PFSK-1 (cell line): ENCODE measurements at regions not wholly inside any gene's neighbourhood (a gene's known extent, or its start where the extent isn't known, plus 50 kb on each side); places are given as distances from the start of the nearest gene placed in this dataset.

ENCODE experiments used
- FOXP2 ChIP-seq: optimal IDR thresholded peaks from 2 replicates; pipeline ENCODE3; 2011; ENCODE audit warnings: borderline replicate concordance, control low read depth, inconsistent platforms; ENCODE audit not compliant: insufficient read depth; ENCODE audit errors: extremely low read length, extremely low read depth
- POLR2AphosphoS5 ChIP-seq: IDR thresholded peaks from 2 replicates; pipeline ENCODE4 v1.6.1; 2012; ENCODE audit warnings: low read depth, mild to moderate bottlenecking, control low read depth, low read length, moderate library complexity
- REST ChIP-seq, 2 experiments: IDR thresholded peaks; 2 replicates each; pipeline versions ENCODE4 v1.6.1 to v1.8.0; 2011 to 2012; ENCODE audit warnings: low read depth in 2 of 2, low read length in 2 of 2, control low read depth in 1 of 2, inconsistent platforms in 1 of 2, mild to moderate bottlenecking in 1 of 2, moderate library complexity in 1 of 2; ENCODE audit not compliant: insufficient read depth in 1 of 2
- SIN3A ChIP-seq: IDR thresholded peaks from 2 replicates; pipeline ENCODE4 v1.6.1; 2012; ENCODE audit warnings: mild to moderate bottlenecking, low read length, moderate library complexity, borderline replicate concordance; ENCODE audit not compliant: insufficient read depth
- TAF1 ChIP-seq: IDR thresholded peaks from 2 replicates; pipeline ENCODE4 v1.6.1; 2012; ENCODE audit warnings: low read length, control low read depth, borderline replicate concordance; ENCODE audit not compliant: insufficient read depth

DNA sequence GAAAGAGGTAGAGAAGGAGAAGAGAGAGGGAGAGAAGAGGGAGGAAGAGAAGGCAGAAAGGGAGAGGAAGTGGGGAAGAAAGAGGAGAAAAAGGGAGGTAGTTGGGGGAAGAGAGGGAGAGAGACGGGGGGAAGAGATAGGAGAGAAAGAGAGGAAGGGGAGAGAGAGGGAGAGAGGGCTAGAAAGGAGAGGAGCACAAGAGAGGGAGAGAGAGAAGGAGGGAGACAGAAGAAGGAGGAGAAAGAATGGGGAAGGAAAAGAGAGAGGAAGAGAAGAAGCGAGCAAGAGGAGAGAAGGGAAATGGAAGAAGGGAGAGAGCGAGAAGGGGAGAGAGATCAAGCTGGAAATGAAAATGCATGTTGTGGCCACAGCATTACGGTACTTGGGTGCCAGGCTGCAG, 1368.4 kb upstream of the TMEM132C start:
- TF ChIP-seq FOXP2 (no peak), REST (IDR thresholded peaks at IDR 0.05; ENCODE audit: insufficient read depth in 1 of 2, low read depth in 2 of 2, low read length in 2 of 2) (no peak), TAF1 (no peak), SIN3A (no peak), POLR2AphosphoS5 (no peak)

DNA sequence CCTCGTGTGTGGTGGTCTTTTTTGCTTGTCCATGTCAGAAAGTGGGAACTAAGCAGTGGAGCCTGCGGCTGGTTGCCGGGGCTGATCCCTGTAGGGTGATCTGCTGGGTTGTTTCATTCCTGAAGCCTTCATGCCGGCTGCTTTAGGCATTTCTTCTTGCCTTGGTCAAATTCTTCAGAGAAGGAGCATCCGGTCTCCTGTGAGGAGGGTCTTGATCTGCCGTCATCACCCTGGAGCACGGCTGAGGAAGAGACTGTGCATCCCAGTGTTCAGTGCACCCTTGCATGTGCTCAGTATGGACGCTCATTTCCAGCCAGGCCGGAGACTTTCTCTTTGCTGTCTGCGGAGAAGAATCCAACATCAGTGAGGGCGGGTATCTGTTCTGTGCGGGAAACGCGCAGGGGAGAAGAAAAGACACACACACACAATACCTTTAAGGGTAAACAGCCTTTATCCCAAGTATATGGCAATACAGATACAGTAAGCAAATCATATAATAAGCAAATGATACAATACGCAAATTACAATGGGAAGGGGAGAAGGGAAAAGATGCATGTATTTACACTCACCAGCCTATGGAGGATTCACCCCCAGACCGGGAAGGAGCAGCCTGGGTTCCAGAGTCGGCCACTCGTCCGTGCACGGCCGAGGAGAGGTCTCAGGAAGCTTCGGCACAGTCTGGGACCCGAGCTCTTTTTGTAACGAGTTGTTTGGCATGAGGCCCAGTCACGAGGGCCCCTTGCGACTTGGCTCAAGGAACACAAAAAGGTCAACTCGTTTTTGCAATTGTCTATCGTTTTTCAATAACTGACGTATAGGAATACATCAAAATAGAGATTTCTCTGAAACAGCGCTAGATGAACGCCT, 1366.8 kb upstream of the TMEM132C start:
- TF ChIP-seq SIN3A (no peak), POLR2AphosphoS5 (no peak), REST (IDR thresholded peaks at IDR 0.05; ENCODE audit: insufficient read depth in 1 of 2, low read depth in 2 of 2, low read length in 2 of 2) (no peak), TAF1 (no peak), FOXP2 (no peak)

DNA sequence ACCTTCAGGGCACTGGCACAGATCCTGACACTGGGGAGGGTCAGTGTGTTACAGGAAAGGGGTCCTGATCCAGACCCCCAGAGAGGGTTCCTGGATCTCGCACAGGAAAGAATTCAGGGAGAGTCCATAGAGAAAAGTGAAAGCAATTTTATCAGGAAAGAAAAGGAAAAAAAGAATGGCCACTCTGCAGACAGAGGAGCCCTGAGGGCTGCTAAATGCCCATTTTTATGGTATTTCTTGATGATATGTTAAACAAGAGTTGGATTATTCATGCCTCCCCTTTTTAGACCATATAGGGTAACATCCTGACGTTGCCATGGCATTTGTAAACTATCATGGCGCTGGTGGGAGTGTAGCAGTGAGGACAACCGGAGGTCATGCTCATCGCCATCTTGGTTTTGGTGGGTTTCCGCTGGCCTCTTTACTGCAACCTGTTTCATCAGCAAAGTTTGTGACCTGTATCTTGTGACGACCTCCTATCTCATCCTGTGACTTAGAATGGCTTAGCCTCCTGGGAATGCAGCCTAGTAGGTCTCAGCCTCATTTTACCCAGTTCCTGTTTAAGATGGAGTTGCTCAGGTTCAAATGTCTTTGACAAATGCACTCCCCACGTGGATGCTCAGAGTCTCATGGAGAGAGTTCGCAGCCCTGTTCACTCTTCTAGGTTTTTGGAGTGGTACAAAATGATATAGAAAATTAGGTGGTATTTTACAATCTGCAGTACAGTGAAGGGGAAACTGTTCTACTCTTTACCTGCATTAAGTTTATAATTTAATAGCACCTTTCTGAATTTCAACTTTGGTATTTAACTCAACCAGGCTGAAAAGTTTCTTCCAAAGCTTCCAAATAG, 1363.7 kb upstream of the TMEM132C start:
- TF ChIP-seq FOXP2 (no peak), SIN3A (no peak), TAF1 (no peak), REST (IDR thresholded peaks at IDR 0.05; ENCODE audit: insufficient read depth in 1 of 2, low read depth in 2 of 2, low read length in 2 of 2) (no peak), POLR2AphosphoS5 (no peak)

DNA sequence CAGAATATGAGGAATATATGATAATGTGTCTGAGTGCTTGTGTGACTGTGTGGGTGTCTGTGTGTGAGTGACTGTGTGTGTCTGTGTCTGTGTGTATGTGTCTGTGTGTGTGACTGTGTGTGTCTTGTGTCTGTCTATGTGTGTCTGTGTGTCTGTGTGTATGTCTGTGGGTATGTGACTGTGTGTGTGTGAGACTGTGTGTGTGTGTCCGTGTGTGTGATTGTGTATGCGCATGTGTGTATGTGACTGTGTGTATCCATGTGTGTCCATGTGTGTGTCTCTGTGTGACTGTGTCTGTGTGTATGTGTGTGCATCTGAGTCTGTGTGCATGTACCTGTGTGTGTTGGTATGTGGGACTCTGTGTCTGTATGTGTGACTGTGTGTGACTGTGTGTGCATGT, 1361.2 kb upstream of the TMEM132C start:
- TF ChIP-seq POLR2AphosphoS5, result no peak
- no peak for TF ChIP-seq TAF1
- no peak for TF ChIP-seq FOXP2
- no peak for TF ChIP-seq REST (IDR thresholded peaks at IDR 0.05; ENCODE audit: insufficient read depth in 1 of 2, low read depth in 2 of 2, low read length in 2 of 2)
- TF ChIP-seq SIN3A, result no peak
